AG04450 (cell line): ENCODE measurements at regions not wholly inside any gene's neighbourhood (a gene's known extent, or its start where the extent isn't known, plus 50 kb on each side); places are given as distances from the start of the nearest gene placed in this dataset.

Experiments used
- CTCF ChIA-PET: fragments of 300-600, 350-600 bp; formaldehyde crosslinking; extraction: SDS; loops from one replicate; lab custom pipeline; 2022; ENCODE audit warnings: antibody characterized with exemption, inconsistent platforms; lab: Charles Lee
- POLR2A ChIA-PET: fragments of 350-600 bp; formaldehyde crosslinking; extraction: SDS; loops from one replicate; lab custom pipeline; 2021; ENCODE audit warnings: antibody characterized with exemption, inconsistent platforms; lab: Yijun Ruan, JAX
- DNase-seq: peaks from one replicate; pipeline ENCODE4 v3.0.0-alpha.2; 2011; ENCODE audit warnings: low read depth, low spot score
- H3K27ac ChIP-seq: one replicate; pipeline ENCODE4 v1.5.1; 2012; ENCODE audit warnings: low read depth, low read length, control low read depth
- H3K27me3 ChIP-seq: one replicate; pipeline ENCODE4 v1.6.0; 2012; ENCODE audit warnings: low read length; ENCODE audit not compliant: control insufficient read depth, insufficient read depth
- H3K4me3 ChIP-seq: 2 replicates; pipeline ENCODE4 v1.5.1; 2011; ENCODE audit warnings: mild to moderate bottlenecking, low read depth, low read length, control low read depth
- H3K9me3 ChIP-seq: 2 replicates; pipeline ENCODE4 v1.5.1; 2012; ENCODE audit warnings: low read length; ENCODE audit not compliant: control insufficient read depth, insufficient read depth
- TF ChIP-seq, protein P1 (sequence below): IDR thresholded peaks from 2 replicates; pipeline ENCODE4 v1.5.1; 2011; ENCODE audit warnings: low read depth, low read length, control low read depth, inconsistent platforms

DNA sequence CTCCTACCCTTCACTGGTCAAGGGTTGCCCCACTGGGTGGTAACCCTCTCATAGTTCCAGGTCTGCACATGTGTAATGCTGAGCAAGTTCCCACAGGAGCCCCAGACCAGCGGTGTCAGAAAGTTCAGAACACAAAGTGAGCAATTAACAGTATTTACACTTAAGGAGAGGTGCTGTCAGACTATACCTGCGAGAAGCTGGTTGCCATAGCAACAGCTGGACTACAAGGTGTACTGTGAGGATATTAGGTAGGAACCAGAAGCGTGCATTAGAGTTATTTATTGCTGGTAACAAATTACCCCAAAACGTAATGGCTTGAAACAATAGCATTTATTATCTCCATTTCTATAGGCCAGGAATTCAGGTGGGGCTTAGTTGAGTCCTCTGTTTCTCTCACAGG is 317.0 kb upstream of the RPS23 start:
- CTCF ChIA-PET = no interaction called here
- no peak for DNase-seq
- H3K27me3 ChIP-seq = peaks cover 4% of the 10 kb centered on the region
- H3K9me3 ChIP-seq = no peaks in the 10 kb centered on the region
- H3K27ac ChIP-seq = no peak overlapping the region
- no peak overlapping the region for H3K4me3 ChIP-seq
- TF ChIP-seq, protein P1, sequence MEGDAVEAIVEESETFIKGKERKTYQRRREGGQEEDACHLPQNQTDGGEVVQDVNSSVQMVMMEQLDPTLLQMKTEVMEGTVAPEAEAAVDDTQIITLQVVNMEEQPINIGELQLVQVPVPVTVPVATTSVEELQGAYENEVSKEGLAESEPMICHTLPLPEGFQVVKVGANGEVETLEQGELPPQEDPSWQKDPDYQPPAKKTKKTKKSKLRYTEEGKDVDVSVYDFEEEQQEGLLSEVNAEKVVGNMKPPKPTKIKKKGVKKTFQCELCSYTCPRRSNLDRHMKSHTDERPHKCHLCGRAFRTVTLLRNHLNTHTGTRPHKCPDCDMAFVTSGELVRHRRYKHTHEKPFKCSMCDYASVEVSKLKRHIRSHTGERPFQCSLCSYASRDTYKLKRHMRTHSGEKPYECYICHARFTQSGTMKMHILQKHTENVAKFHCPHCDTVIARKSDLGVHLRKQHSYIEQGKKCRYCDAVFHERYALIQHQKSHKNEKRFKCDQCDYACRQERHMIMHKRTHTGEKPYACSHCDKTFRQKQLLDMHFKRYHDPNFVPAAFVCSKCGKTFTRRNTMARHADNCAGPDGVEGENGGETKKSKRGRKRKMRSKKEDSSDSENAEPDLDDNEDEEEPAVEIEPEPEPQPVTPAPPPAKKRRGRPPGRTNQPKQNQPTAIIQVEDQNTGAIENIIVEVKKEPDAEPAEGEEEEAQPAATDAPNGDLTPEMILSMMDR = no peak
- POLR2A ChIA-PET = no interaction called here

DNA sequence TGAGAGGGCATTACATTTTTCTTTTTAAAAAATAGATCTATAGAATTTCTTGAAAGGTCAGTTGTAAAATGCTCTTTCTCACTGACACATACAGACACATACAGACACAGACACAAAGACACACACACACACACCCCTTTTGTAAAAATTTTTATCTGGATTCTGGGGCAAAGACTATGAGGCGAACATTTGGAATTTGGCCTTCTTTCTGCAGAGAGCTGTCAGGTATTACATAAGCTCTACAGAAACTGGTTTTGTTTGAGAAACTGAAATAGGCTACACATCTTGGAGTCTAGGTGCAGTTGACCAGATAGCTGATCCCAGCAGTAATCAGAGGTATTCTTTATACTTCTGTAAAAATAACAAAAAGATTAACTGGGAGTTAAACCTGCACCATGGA is 315.9 kb upstream of the RPS23 start:
- Histone ChIP-seq H3K4me3 (no peak overlapping the region), H3K27ac (no peak overlapping the region), H3K9me3 (no peaks in the 10 kb centered on the region), H3K27me3 (peaks cover 4% of the 10 kb centered on the region)
- DNase-seq = no peak
- POLR2A ChIA-PET = no interaction called here
- TF ChIP-seq, protein P1 = no peak
- CTCF ChIA-PET = no interaction called here

DNA sequence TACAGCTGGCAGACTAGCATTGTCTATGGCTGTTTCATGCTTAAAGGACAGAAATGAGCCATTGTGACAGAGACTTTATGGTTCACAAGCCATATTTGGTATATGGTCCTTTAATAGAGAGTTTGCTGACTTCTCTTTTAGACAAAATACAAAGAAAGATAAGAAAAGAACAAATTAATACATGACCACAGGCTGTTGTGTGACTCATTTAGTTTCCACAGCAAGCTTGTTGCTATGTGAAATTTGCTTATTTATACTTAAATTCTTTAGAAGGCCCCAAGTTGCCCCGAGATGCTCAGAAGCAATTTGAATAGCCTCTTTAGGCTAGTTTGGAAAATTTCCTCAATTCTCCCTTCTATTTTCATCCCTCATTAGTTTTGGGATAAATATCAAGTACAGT is 315.3 kb upstream of the RPS23 start:
- no peaks in the 10 kb centered on the region for H3K9me3 ChIP-seq
- no peak overlapping the region for H3K4me3 ChIP-seq
- TF ChIP-seq, protein P1 = no peak
- no peak for DNase-seq
- ChIA-PET CTCF (interaction anchor here (0.8 kb wide), 1 partner anchor 48 kb away, joined by 3 read pairs; no protein-coding TSS in a partner anchor), POLR2A (no interaction called here)
- no peak overlapping the region for H3K27ac ChIP-seq
- peaks cover 4% of the 10 kb centered on the region for H3K27me3 ChIP-seq

DNA sequence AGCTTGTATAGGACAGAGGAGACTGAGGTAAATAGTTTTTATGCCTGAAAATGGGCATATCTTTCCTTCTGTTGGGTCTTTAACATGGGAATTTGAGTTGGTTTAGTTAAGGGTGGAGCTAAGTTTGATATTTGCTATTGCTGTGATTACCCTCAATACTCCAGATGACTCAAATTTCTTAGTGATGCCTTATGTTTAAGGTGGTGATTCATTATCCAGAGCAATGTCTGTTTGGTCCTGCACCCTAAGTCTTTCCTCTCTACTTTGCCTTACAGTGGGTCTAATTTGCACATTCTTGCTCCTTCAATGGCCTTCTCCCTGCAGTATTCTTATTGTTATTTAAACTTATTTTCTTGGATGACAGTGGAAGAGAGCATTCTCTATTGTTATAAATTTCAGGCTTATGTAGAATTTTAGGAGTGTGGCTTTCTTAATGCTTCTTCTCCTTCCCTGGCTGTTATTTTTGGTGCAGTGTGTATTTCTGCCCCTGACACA is 312.9 kb upstream of the RPS23 start:
- ChIA-PET POLR2A (no interaction called here), CTCF (interaction anchor here (1.4 kb wide), 1 partner anchor 239 kb away, joined by 3 read pairs; no protein-coding TSS in a partner anchor)
- H3K4me3 ChIP-seq = no peak overlapping the region

DNA sequence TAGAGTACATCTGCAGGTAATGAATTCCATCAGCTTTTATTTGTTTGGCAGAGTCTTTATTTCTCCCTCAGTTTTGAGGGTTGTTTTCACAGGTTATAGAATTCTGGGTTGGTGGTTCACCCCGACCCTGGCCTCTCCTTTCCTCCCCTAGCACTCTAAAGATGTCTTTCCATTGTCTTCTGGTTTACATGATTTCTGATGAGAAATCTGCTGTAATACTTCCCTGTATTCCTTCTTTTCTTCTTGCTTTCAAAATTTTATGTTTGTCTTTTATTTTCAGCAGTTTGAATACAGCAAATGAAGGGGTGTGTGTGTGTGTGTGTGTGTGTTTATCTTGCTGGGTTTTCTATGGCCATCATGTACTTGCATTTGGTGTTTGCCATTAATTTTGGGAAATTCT is 312.0 kb upstream of the RPS23 start:
- H3K27ac ChIP-seq = no peak overlapping the region
- no peak for DNase-seq
- no peak overlapping the region for H3K4me3 ChIP-seq
- TF ChIP-seq, protein P1 = no peak
- ChIA-PET POLR2A (no interaction called here), CTCF (no interaction called here)
- H3K9me3 ChIP-seq = no peaks in the 10 kb centered on the region
- no peaks in the 10 kb centered on the region for H3K27me3 ChIP-seq

More for the DNA sequence above, 312.9 kb upstream of the RPS23 start:
- no peaks in the 10 kb centered on the region for H3K9me3 ChIP-seq
- TF ChIP-seq, protein P1 = no peak
- no peaks in the 10 kb centered on the region for H3K27me3 ChIP-seq
- DNase-seq = no peak
- H3K27ac ChIP-seq = no peak overlapping the region
